ENCODE measurements at regions not wholly inside any gene's neighbourhood (a gene's known extent, or its start where the extent isn't known, plus 50 kb on each side); places are given as distances from the start of the nearest gene placed in this dataset.

- TF ChIP-seq FOS (IDR thresholded peaks at IDR 0.05; ENCODE audit: borderline replicate concordance, insufficient read depth, low read length) (no peak), EZH2 (IDR thresholded peaks at IDR 0.05; ENCODE audit: borderline replicate concordance, low read depth, low read length, severe bottlenecking) (no peak), POLR2AphosphoS5 (IDR thresholded peaks at IDR 0.05; ENCODE audit: insufficient read depth, low read depth, low read length) (no peak), MYC (IDR thresholded peaks at IDR 0.05; ENCODE audit: low read depth, low read length) (no peak), GATA2 (IDR thresholded peaks at IDR 0.05; ENCODE audit: insufficient read depth, insufficient read length, low read depth, low read length) (no peak), POLR2A (IDR thresholded peaks at IDR 0.05; ENCODE audit: low read depth, low read length) (no peak), MAX (IDR thresholded peaks at IDR 0.05; ENCODE audit: insufficient read depth, insufficient read length) (no peak), JUN (IDR thresholded peaks at IDR 0.05; ENCODE audit: borderline replicate concordance, insufficient read depth, insufficient read length, low read depth) (no peak), CTCF (IDR thresholded peaks at IDR 0.05; ENCODE audit: extremely low read depth in 1 of 2, insufficient read depth in 1 of 2, low read depth in 1 of 2, low read length in 2 of 2) (no peak)
Observed at GRCh38 chr17:79410681-79411080, 200.2 kb downstream of the RBFOX3 start.

More at GRCh38 chr17:79410681-79411080, 200.2 kb downstream of the RBFOX3 start:
- no peaks in the 10 kb centered on the region for H3K79me2 ChIP-seq (ENCODE audit: control insufficient read depth, insufficient read depth, low read length)
- no peak overlapping the region for H3K4me3 ChIP-seq (replicated peaks in 1 of 3; ENCODE audit: insufficient read depth in 1 of 3, low read depth in 1 of 3, low read length in 3 of 3)
- dilution Hi-C loops (cut with MboI; ENCODE audit: extremely low pct_ligation_motif_present, low sequenced_read_pairs), result no loop called here
- H3K27ac ChIP-seq (ENCODE audit: insufficient read depth, low read depth, low read length), result no peak overlapping the region
- CTCF ChIA-PET, result interaction anchor here (1.2 to 11.7 kb wide), 3 partner anchors 10 to 248 kb away, joined by 3 to 142 read pairs (median 11); no protein-coding TSS in a partner anchor
- no TSS peak for BruUV-seq (replicated peaks)
- H3K9me1 ChIP-seq (replicated peaks; ENCODE audit: control insufficient read depth, extremely low read depth, insufficient read depth, low read length), result no peaks in the 10 kb centered on the region
- H4K20me1 ChIP-seq (replicated peaks; ENCODE audit: control insufficient read depth, extremely low read depth, insufficient read depth, low read length), result no peaks in the 10 kb centered on the region
- H3K9me3 ChIP-seq (replicated peaks; ENCODE audit: control insufficient read depth, insufficient read depth, low read length), result no peaks in the 10 kb centered on the region
- H3K4me1 ChIP-seq (ENCODE audit: control insufficient read depth, extremely low read depth, insufficient read depth, low read length), result peaks cover 6% of the 10 kb centered on the region
- DNase-seq (ENCODE audit: low read depth, low spot score) (no peak), FAIRE-seq (no peak)
- no peak overlapping the region for H3K4me2 ChIP-seq (ENCODE audit: insufficient read depth, low read length)
- H3K27me3 ChIP-seq (ENCODE audit: control insufficient read depth in 2 of 2, insufficient read depth in 2 of 2, low read length in 2 of 2), result peaks cover 0 to 5% of the 10 kb centered on the region in 2 experiments
- no peaks in the 10 kb centered on the region for H3K36me3 ChIP-seq (ENCODE audit: control insufficient read depth in 2 of 2, extremely low read depth in 1 of 2, insufficient read depth in 2 of 2, low read length in 2 of 2)
- no peak overlapping the region for H3K9ac ChIP-seq (replicated peaks; ENCODE audit: extremely low read depth, insufficient read depth, low read length)
- no peak overlapping the region for H2AFZ ChIP-seq (ENCODE audit: low read depth, low read length)
- POLR2A ChIA-PET, result no interaction called here
- intact Hi-C loops (cut with micrococcal nuclease), result no loop called here
